HCT116 (cell line): ENCODE measurements at regions not wholly inside any gene's neighbourhood (a gene's known extent, or its start where the extent isn't known, plus 50 kb on each side); places are given as distances from the start of the nearest gene placed in this dataset.

Experiments used
- ATAC-seq: fragments of 200-7000 bp; cut with Tn5 transposase; 2 replicates; pipeline ENCODE4 v1.9.1; 2020; ENCODE audit warnings: mild to moderate bottlenecking, moderate library complexity
- BruUV-seq: library from RNA; stranded (reverse); fragments of 400-500 nt; replicated peaks from 2 replicates; lab custom pipeline; 2021; lab: Mats Ljungman, UMichigan
- CTCF ChIA-PET: fragments of 300-600 bp; sonication (Branson Sonifier 250); formaldehyde crosslinking; loops from one replicate; lab custom pipeline; 2021; ENCODE audit warnings: antibody characterized with exemption; lab: Charles Lee
- POLR2A ChIA-PET: fragments of 300-600, 350-600 bp; sonication (Branson Sonifier 250); formaldehyde crosslinking; loops from one replicate; lab custom pipeline; 2021; ENCODE audit warnings: antibody characterized with exemption; lab: Charles Lee
- RAD21 ChIA-PET, 2 experiments: fragments of 300-600 bp; sonication (Branson Sonifier 250); formaldehyde crosslinking; loops; one replicate each; lab custom pipeline; 2023; ENCODE audit warnings: low total read pairs in 2 of 2; ENCODE audit not compliant: uncharacterized antibody in 2 of 2, unreplicated experiment in 2 of 2, low non-redundant PET in 1 of 2; lab: Charles Lee
- DNase-seq: peaks from one replicate; pipeline ENCODE4 v3.0.0-alpha.2; 2010; ENCODE audit warnings: low read depth, low spot score
- H2AFZ ChIP-seq: fragments of 200-600 bp; shearing (Covaris generic), sonication (generic); 2 replicates; pipeline ENCODE4 v1.6.1; 2017; ENCODE audit warnings: low read depth, mixed run types, mixed read lengths, antibody characterized with exemption, low read length; ENCODE audit not compliant: poor library complexity, severe bottlenecking
- H3K27ac ChIP-seq: 2 replicates; pipeline ENCODE4 v1.5.1; 2012; ENCODE audit warnings: low read depth, low read length
- H3K27me3 ChIP-seq: fragments of 200-600 bp; sonication (generic); 2 replicates; pipeline ENCODE4 v1.6.1; 2016; ENCODE audit warnings: mixed run types, low read length, mixed read lengths; ENCODE audit not compliant: insufficient read depth
- H3K36me3 ChIP-seq, 2 experiments: fragments of 200-500 bp in 1 of 2; fragments of 200-600 bp in 1 of 2; sonication (Bioruptor generic) in 1 of 2; sonication (generic) in 1 of 2; 2 replicates each; pipeline versions ENCODE4 v1.5.1 to v1.6.1; 2014 to 2016; ENCODE audit warnings: low read length in 2 of 2, inconsistent platforms in 1 of 2, mixed read lengths in 1 of 2, mixed run types in 1 of 2; ENCODE audit not compliant: insufficient read depth in 2 of 2, control insufficient read depth in 1 of 2
- H3K4me1 ChIP-seq, 2 experiments: fragments of 200-600 bp in 1 of 2; sonication (generic) in 1 of 2; 2 replicates each; pipeline versions ENCODE4 v1.5.1 to v1.6.1; 2012 to 2017; ENCODE audit warnings: low read length in 2 of 2, inconsistent platforms in 1 of 2, mild to moderate bottlenecking in 1 of 2, mixed read lengths in 1 of 2, mixed run types in 1 of 2, moderate library complexity in 1 of 2; ENCODE audit not compliant: insufficient read depth in 2 of 2, control insufficient read depth in 1 of 2
- H3K4me2 ChIP-seq: fragments of 200-600 bp; sonication (generic); 2 replicates; pipeline ENCODE4 v1.6.1; 2017; ENCODE audit warnings: mixed run types, low read length, mixed read lengths
- H3K4me3 ChIP-seq, 2 experiments: fragments of 200-600 bp in 1 of 2; sonication (generic) in 1 of 2; replicated peaks in 1 of 2; 2 replicates each; pipeline ENCODE4 v1.5.1; 2011 to 2016; ENCODE audit warnings: low read length in 2 of 2, control low read depth in 1 of 2, low read depth in 1 of 2, mild to moderate bottlenecking in 1 of 2, mixed read lengths in 1 of 2, mixed run types in 1 of 2
- H3K79me2 ChIP-seq: fragments of 200-600 bp; sonication (generic); 2 replicates; pipeline ENCODE4 v1.6.1; 2017; ENCODE audit warnings: mild to moderate bottlenecking, mixed run types, low read length, moderate library complexity, mixed read lengths; ENCODE audit not compliant: insufficient read depth
- H3K9ac ChIP-seq: fragments of 200-600 bp; sonication (generic); 2 replicates; pipeline ENCODE4 v1.6.1; 2016; ENCODE audit warnings: low read length, mixed read lengths
- H3K9me2 ChIP-seq: fragments of 200-600 bp; sonication (generic), shearing (Covaris generic); 2 replicates; pipeline ENCODE4 v1.6.1; 2017; ENCODE audit warnings: mixed run types, mild to moderate bottlenecking, moderate library complexity; ENCODE audit not compliant: insufficient read depth
- H3K9me3 ChIP-seq, 2 experiments: fragments of 200-500 bp in 1 of 2; fragments of 200-600 bp in 1 of 2; sonication (Bioruptor generic) in 1 of 2; sonication (generic) in 1 of 2; 2 replicates each; pipeline ENCODE4 v1.6.1; 2014 to 2017; ENCODE audit warnings: low read length in 2 of 2, mixed read lengths in 2 of 2, inconsistent platforms in 1 of 2, low read depth in 1 of 2, mild to moderate bottlenecking in 1 of 2, mixed run types in 1 of 2, moderate library complexity in 1 of 2; ENCODE audit not compliant: control insufficient read depth in 1 of 2, insufficient read depth in 1 of 2
- H4K20me1 ChIP-seq: fragments of 200-600 bp; sonication (generic), shearing (Covaris generic); 2 replicates; pipeline ENCODE4 v1.6.1; 2017; ENCODE audit warnings: mixed run types, mild to moderate bottlenecking, moderate library complexity; ENCODE audit not compliant: insufficient read depth
- CBX3 ChIP-seq: IDR thresholded peaks from 2 replicates; pipeline ENCODE4 v1.6.1; 2012; ENCODE audit warnings: low read depth
- CTCF ChIP-seq, 3 experiments: fragments of 200-600 bp in 1 of 3; sonication (generic) in 1 of 3; IDR thresholded peaks in 2 of 3; conservative IDR thresholded peaks in 1 of 3; 2 replicates each; pipeline ENCODE4 v1.5.1; 2012 to 2017; ENCODE audit warnings: low read depth in 2 of 3, low read length in 2 of 3, antibody characterized with exemption in 1 of 3, borderline replicate concordance in 1 of 3, control low read depth in 1 of 3, mild to moderate bottlenecking in 1 of 3, mixed read lengths in 1 of 3, mixed run types in 1 of 3, moderate library complexity in 1 of 3; ENCODE audit not compliant: insufficient read depth in 1 of 3
- EZH2phosphoT487 ChIP-seq: fragments of 200-600 bp; IDR thresholded peaks from 2 replicates; pipeline ENCODE4 v1.6.1; 2018; ENCODE audit warnings: antibody characterized with exemption, borderline replicate concordance
- RAD21 ChIP-seq: IDR thresholded peaks from 2 replicates; pipeline ENCODE4 v1.6.1; 2012; ENCODE audit warnings: low read depth, mild to moderate bottlenecking
- REST ChIP-seq: IDR thresholded peaks from 2 replicates; pipeline ENCODE4 v1.6.1; 2012; ENCODE audit warnings: low read depth
- TCF7L2 ChIP-seq: IDR thresholded peaks from 2 replicates; pipeline ENCODE4 v1.7.0; 2011; ENCODE audit warnings: borderline replicate concordance, inconsistent platforms; ENCODE audit not compliant: insufficient read depth, insufficient read length; ENCODE audit errors: extremely low read depth
- YY1 ChIP-seq: IDR thresholded peaks from 2 replicates; pipeline ENCODE4 v1.6.1; 2011; ENCODE audit warnings: low read length, low read depth, moderate library complexity, mild to moderate bottlenecking; ENCODE audit not compliant: insufficient replicate concordance; ENCODE audit errors: extremely low read depth
- intact Hi-C: fragments of 100-400 bp; cut with micrococcal nuclease; formaldehyde crosslinking; loops from 2 replicates; pipeline ENCODE4 v1.10.0; 2022
- TF ChIP-seq, protein P1 (sequence below): IDR thresholded peaks from 2 replicates; pipeline ENCODE4 v1.6.1; 2012

- Histone ChIP-seq H3K9me2 (no peaks in the 10 kb centered on the region), H2AFZ (no peak overlapping the region), H3K27ac (no peak overlapping the region), H3K9ac (no peak overlapping the region), H4K20me1 (no peaks in the 10 kb centered on the region), H3K27me3 (no peaks in the 10 kb centered on the region), H3K4me3 (no peak overlapping the region), H3K79me2 (no peaks in the 10 kb centered on the region), H3K36me3 (no peaks in the 10 kb centered on the region), H3K4me2 (no peak overlapping the region), H3K9me3 (peaks cover 10 to 11% of the 10 kb centered on the region in 2 experiments; a peak in 2 of 4 replicates), H3K4me1 (no peaks in the 10 kb centered on the region)
- ChIA-PET CTCF (no interaction called here), RAD21 (no interaction called here), POLR2A (no interaction called here)
- BruUV-seq: no TSS peak
- DNase-seq (no peak), ATAC-seq (no peak)
- intact Hi-C loops: no loop called here
- TF ChIP-seq REST: no peak
- no peak for TF ChIP-seq YY1
- TF ChIP-seq CBX3: no peak
- no peak for TF ChIP-seq EZH2phosphoT487
- TF ChIP-seq, protein P1, sequence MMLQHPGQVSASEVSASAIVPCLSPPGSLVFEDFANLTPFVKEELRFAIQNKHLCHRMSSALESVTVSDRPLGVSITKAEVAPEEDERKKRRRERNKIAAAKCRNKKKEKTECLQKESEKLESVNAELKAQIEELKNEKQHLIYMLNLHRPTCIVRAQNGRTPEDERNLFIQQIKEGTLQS: no peak
Observed at GRCh38 chr7:52179934-52180333, 855.5 kb upstream of the POM121L12 start.

DNA sequence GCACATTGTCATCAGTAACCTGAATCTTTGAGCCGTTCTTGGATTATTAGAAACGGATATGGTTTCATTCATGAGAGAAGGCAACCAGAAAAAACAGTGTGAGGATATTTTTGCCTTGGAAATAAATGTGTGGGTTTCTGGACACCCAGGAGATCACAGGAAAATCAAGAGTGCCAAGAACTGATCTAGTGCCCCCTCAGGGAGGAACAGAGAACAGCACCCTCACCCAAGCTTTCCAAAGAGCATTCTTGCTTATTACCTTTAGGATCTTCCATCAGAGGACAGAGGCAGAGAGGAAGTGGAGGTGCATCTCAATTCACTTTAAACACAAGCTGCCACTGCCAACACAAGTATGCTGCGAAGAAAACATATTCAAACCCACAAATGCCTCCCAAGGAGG is 851.5 kb upstream of the COBL start:
- POLR2A ChIA-PET: no interaction called here
- Histone ChIP-seq H4K20me1 (no peaks in the 10 kb centered on the region), H3K9ac (no peak overlapping the region), H3K4me3 (no peak overlapping the region), H2AFZ (no peak overlapping the region), H3K4me1 (no peaks in the 10 kb centered on the region), H3K27me3 (no peaks in the 10 kb centered on the region), H3K9me3 (peaks cover 5 to 9% of the 10 kb centered on the region in 2 experiments; a peak in 2 of 4 replicates), H3K9me2 (no peaks in the 10 kb centered on the region), H3K36me3 (no peaks in the 10 kb centered on the region), H3K27ac (no peak overlapping the region), H3K79me2 (no peaks in the 10 kb centered on the region), H3K4me2 (no peak overlapping the region)
- CTCF ChIA-PET: no interaction called here
- BruUV-seq: no TSS peak
- RAD21 ChIA-PET: no interaction called here
- intact Hi-C loops: no loop called here
- no peak for ATAC-seq
- no peak for DNase-seq
- TF ChIP-seq CTCF (IDR thresholded peaks at IDR 0.05 in 2 of 3, conservative IDR thresholded peaks at IDR 0.05 in 1 of 3; ENCODE audit: borderline replicate concordance in 1 of 3, insufficient read depth in 1 of 3, low read depth in 2 of 3, low read length in 2 of 3) (peak in 2 of 3 experiments; percentile 15 to 41; a peak in 3 of 6 replicates), TCF7L2 (no peak), RAD21 (no peak)
